Transverse colon (tissue), 4 donors: ENCODE measurements at regions not wholly inside any gene's neighbourhood (a gene's known extent, or its start where the extent isn't known, plus 50 kb on each side); places are given as distances from the start of the nearest gene placed in this dataset.
"Not testable (repeated sequence)": the region's sequence is repeated elsewhere in the genome, so short reads cannot be mapped to it uniquely, and the experiment has no call there.

Experiments
- DNase-seq: peaks from one replicate; pipeline ENCODE4 v3.0.0-alpha.2; 2019
- H3K27ac ChIP-seq, 4 donors: fragments of 200-600 bp; sonication (generic); 2 replicates each; pipeline ENCODE4 v1.5.1; 2016 to 2018; ENCODE audit warnings: inconsistent platforms in 4 of 4
- H3K27me3 ChIP-seq: fragments of 200-600 bp; sonication (generic); 2 replicates; pipeline ENCODE4 v1.5.1; 2017; ENCODE audit warnings: inconsistent platforms
- H3K36me3 ChIP-seq, 4 donors: fragments of 200-600 bp; sonication (generic); 2 replicates each; pipeline ENCODE4 v1.5.1; 2017 to 2019; ENCODE audit warnings: inconsistent platforms in 4 of 4
- H3K4me1 ChIP-seq, 4 donors: fragments of 200-600 bp; sonication (generic); 2 replicates each; pipeline ENCODE4 v1.5.1; 2017 to 2020; ENCODE audit warnings: inconsistent platforms in 4 of 4
- H3K4me3 ChIP-seq, 4 donors: fragments of 200-600 bp; sonication (generic); 1 replicate in 1 of 4; 2 replicates in 3 of 4; pipeline versions ENCODE4 v1.5.1 to v1.6.1; 2017 to 2019; ENCODE audit warnings: inconsistent platforms in 4 of 4
- H3K9me3 ChIP-seq, 2 donors: fragments of 200-600 bp; sonication (generic); 2 replicates each; pipeline ENCODE4 v1.5.1; 2017 to 2019; ENCODE audit warnings: inconsistent platforms in 2 of 2
- CTCF ChIP-seq, 5 experiments: fragments of 200-600 bp in 3 of 5; fragments of 450-650 bp in 2 of 5; sonication (generic) in 3 of 5; IDR thresholded peaks; 1 replicate in 2 of 5; 2 replicates in 3 of 5; pipeline ENCODE4 v1.5.1; 2016 to 2017; ENCODE audit warnings: antibody characterized with exemption in 5 of 5, inconsistent platforms in 3 of 5, mild to moderate bottlenecking in 2 of 5, moderate library complexity in 1 of 5
- EP300 ChIP-seq: sonication (generic); formaldehyde crosslinking; IDR thresholded peaks from one replicate; pipeline ENCODE4 v1.6.1; 2017; ENCODE audit warnings: antibody characterized with exemption, low read depth
- POLR2A ChIP-seq: fragments of 450-650 bp; IDR thresholded peaks from one replicate; pipeline ENCODE4 v1.6.1; 2016; ENCODE audit warnings: antibody characterized with exemption, mild to moderate bottlenecking, moderate library complexity
- POLR2AphosphoS5 ChIP-seq, 3 donors: sonication (generic); formaldehyde crosslinking; IDR thresholded peaks; one replicate each; pipeline ENCODE4 v1.6.1; 2016; ENCODE audit warnings: antibody characterized with exemption in 3 of 3
- WGBS, 2 donors: methylation state at CpG; one replicate each; pipeline ENCODE4 v1.1.5; 2018; ENCODE audit warnings: low coverage in 1 of 2; 5-methylcytosine and 5-hydroxymethylcytosine counted together
- in situ Hi-C, 4 donors: fragments of 200-750 bp; cut with MboI; loops; one replicate each; pipeline versions ENCODE4 v1.15.0 to v1.15.1; 2017; ENCODE audit warnings: low sequenced_read_pairs in 3 of 4, low pct_ligation_motif_present in 1 of 4, low pct_unique_long_range_greater_than_20kb in 1 of 4
- intact Hi-C: fragments of 100-400 bp; cut with DNase I; formaldehyde crosslinking; loops from one replicate; pipeline ENCODE4 v1.15.1; 2023; ENCODE audit warnings: low total_unique reads

GRCh38 chr6:76495909-76496308 is 423.4 kb upstream of the IMPG1 start:
- no peak for TF ChIP-seq EP300
- TF ChIP-seq POLR2A = no peak
- no peak for TF ChIP-seq CTCF (IDR thresholded peaks at IDR 0.05)
- TF ChIP-seq POLR2AphosphoS5 (IDR thresholded peaks at IDR 0.05) = no peak
- in situ Hi-C loops = no loop called here
- 93% methylated on average over 2 of the region's 2 CpGs; no CpG with 5 or more reads in 1 of the 2 donors for WGBS, 2 donors
- H3K27me3 ChIP-seq = no peaks in the 10 kb centered on the region
- no peak overlapping the region for H3K4me3 ChIP-seq
- intact Hi-C loops = no loop called here
- no peak overlapping the region for H3K27ac ChIP-seq
- H3K4me1 ChIP-seq = no peaks in the 10 kb centered on the region
- H3K36me3 ChIP-seq = no peaks in the 10 kb centered on the region
- peaks cover 5 to 7% of the 10 kb centered on the region in 2 donors for H3K9me3 ChIP-seq
- DNase-seq = no peak

GRCh38 chr6:76491376-76491775 is 418.9 kb upstream of the IMPG1 start:
- H3K27me3 ChIP-seq, H3K4me1 ChIP-seq, in situ Hi-C loops, DNase-seq, H3K36me3 ChIP-seq, H3K27ac ChIP-seq, H3K9me3 ChIP-seq, H3K4me3 ChIP-seq, intact Hi-C loops: not testable (repeated sequence)
- 66 to 74% methylated on average over 3 of the region's 3 CpGs for WGBS, 2 donors

GRCh38 chr6:76490456-76490855 is 418.0 kb upstream of the IMPG1 start:
- intact Hi-C loops (no loop called here), in situ Hi-C loops (no loop called here)
- no peak overlapping the region for H3K4me3 ChIP-seq
- TF ChIP-seq POLR2AphosphoS5 (IDR thresholded peaks at IDR 0.05) (no peak), EP300 (no peak), POLR2A (no peak), CTCF (IDR thresholded peaks at IDR 0.05) (no peak)
- no peaks in the 10 kb centered on the region for H3K4me1 ChIP-seq
- DNase-seq = no peak
- no peaks in the 10 kb centered on the region for H3K9me3 ChIP-seq
- H3K36me3 ChIP-seq = no peaks in the 10 kb centered on the region
- H3K27ac ChIP-seq = no peak overlapping the region
- H3K27me3 ChIP-seq = no peaks in the 10 kb centered on the region

- H3K27me3 ChIP-seq = no peaks in the 10 kb centered on the region
- in situ Hi-C loops = no loop called here
- no peak overlapping the region for H3K27ac ChIP-seq
- no peak overlapping the region for H3K4me3 ChIP-seq
- no peaks in the 10 kb centered on the region for H3K4me1 ChIP-seq
- peak; percentile 9 for DNase-seq
- no peaks in the 10 kb centered on the region for H3K36me3 ChIP-seq
- peaks cover 0 to 7% of the 10 kb centered on the region in 2 donors for H3K9me3 ChIP-seq
- no peak for TF ChIP-seq POLR2A
- no peak for TF ChIP-seq POLR2AphosphoS5 (IDR thresholded peaks at IDR 0.05)
- no peak for TF ChIP-seq EP300
- TF ChIP-seq CTCF (IDR thresholded peaks at IDR 0.05) = no peak
- 22 to 38% methylated on average over 2 to 3 of the region's 3 CpGs for WGBS, 2 donors
- intact Hi-C loops = no loop called here
These were observed 408.6 kb upstream of the IMPG1 start for GRCh38 chr6:76481101-76481500.

- H3K9me3 ChIP-seq = no peaks in the 10 kb centered on the region
These were observed 400.4 kb upstream of the IMPG1 start for GRCh38 chr6:76472858-76473257.

More at GRCh38 chr6:76472858-76473257, 400.4 kb upstream of the IMPG1 start:
- H3K27ac ChIP-seq = no peak overlapping the region
- H3K4me3 ChIP-seq = no peak overlapping the region
- no peak for TF ChIP-seq EP300
- H3K36me3 ChIP-seq = no peaks in the 10 kb centered on the region
- in situ Hi-C loops = no loop called here
- 92 to 100% methylated on average over 1 to 2 of the region's 2 CpGs for WGBS, 2 donors
- H3K27me3 ChIP-seq = no peaks in the 10 kb centered on the region
- no peak for DNase-seq
- intact Hi-C loops = no loop called here
- H3K4me1 ChIP-seq = no peaks in the 10 kb centered on the region
